AG09319 (cell line): ENCODE measurements at regions not wholly inside any gene's neighbourhood (a gene's known extent, or its start where the extent isn't known, plus 50 kb on each side); places are given as distances from the start of the nearest gene placed in this dataset.

Experiments used
- DNase-seq: peaks from one replicate; pipeline ENCODE4 v3.0.0-alpha.2; 2010; ENCODE audit warnings: low read depth; ENCODE audit errors: extremely low read depth
- CTCF ChIP-seq: IDR thresholded peaks from 2 replicates; pipeline ENCODE4 v1.5.1; 2011; ENCODE audit warnings: low read depth, mild to moderate bottlenecking, inconsistent platforms, low read length, moderate library complexity

- TF ChIP-seq CTCF = peak; percentile 40
- DNase-seq = peak; percentile 45
These were observed 135.7 kb upstream of the ZFHX3 start for GRCh38 chr16:73183611-73184092.

GRCh38 chr16:73179705-73180331 is 131.9 kb upstream of the ZFHX3 start:
- no peak for DNase-seq
- TF ChIP-seq CTCF = no peak

DNA sequence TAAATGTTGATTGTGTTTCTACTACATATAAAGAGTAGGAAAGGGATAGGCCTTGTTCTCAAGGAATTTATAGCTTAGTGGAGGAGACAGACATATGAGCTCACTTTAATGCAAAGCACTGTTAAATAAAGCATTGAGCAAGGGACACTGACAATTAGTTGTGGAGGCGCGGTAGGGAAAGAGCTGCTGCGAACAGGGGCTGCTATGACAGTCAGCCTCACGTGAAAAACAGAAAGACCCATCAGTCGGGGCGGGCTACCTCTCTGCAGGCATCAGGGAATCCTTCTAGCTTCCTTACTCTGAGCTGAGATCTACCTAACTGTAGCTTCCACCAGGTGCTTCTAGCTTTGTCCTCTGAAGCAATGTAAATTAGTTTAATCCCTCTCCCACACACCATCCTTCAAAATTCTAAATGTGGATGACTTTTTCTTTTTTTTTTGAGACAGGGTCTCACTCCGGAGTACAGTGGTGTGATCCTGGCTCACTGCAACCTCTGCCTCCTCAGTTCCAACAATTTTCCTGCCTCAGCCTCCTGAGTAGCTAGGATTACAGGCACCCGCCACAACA is 129.9 kb upstream of the ZFHX3 start:
- no peak for TF ChIP-seq CTCF

GRCh38 chr16:73176577-73177013 is 128.7 kb upstream of the ZFHX3 start:
- peak; percentile 40 for TF ChIP-seq CTCF
- peak; percentile 62 for DNase-seq

More for the DNA sequence above, 129.9 kb upstream of the ZFHX3 start:
- no peak for DNase-seq

GRCh38 chr16:73172973-73173709 is 125.2 kb upstream of the ZFHX3 start:
- no peak for TF ChIP-seq CTCF
- no peak for DNase-seq

- TF ChIP-seq CTCF = peak; percentile 41
- DNase-seq = peak; percentile 98
These were observed 124.5 kb upstream of the ZFHX3 start for GRCh38 chr16:73172241-73172972.
